Mammary epithelial cell (primary cell): ENCODE measurements at regions not wholly inside any gene's neighbourhood (a gene's known extent, or its start where the extent isn't known, plus 50 kb on each side); places are given as distances from the start of the nearest gene placed in this dataset.
"Not testable (repeated sequence)": the region's sequence is repeated elsewhere in the genome, so short reads cannot be mapped to it uniquely, and the experiment has no call there.

ENCODE experiments used
- EZH2 ChIP-seq: IDR thresholded peaks from 2 replicates; pipeline ENCODE4 v1.6.1; 2012; ENCODE audit warnings: low read length, inconsistent platforms, borderline replicate concordance
- TF ChIP-seq, protein P1 (sequence below), 2 donors: IDR thresholded peaks in 1 of 2; conservative IDR thresholded peaks in 1 of 2; 2 replicates each; pipeline ENCODE4 v1.5.1; 2011 to 2012; ENCODE audit warnings: inconsistent platforms in 2 of 2, low read length in 2 of 2, mild to moderate bottlenecking in 2 of 2, control low read depth in 1 of 2, low read depth in 1 of 2; ENCODE audit not compliant: insufficient read depth in 1 of 2; ENCODE audit errors: extremely low read depth in 1 of 2

DNA sequence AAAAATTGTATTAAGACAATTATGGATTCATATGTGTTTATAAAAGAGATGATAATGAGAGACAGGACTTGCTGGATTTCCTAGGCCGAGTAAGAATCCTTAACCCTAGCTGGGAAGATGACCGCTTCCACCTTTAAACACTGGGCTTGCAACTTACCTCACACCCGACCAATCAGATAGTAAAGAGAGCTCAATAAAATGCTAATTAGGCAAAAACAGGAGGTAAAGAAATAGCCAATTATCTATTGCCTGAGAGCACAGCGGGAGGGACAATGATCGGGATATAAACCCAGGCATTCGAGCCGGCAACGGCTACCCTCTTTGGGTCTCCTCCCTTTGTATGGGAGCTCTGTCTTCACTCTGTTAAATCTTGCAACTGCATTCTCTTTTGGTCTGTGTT, 77.3 kb upstream of the ETV1 start:
- TF ChIP-seq, protein P1, sequence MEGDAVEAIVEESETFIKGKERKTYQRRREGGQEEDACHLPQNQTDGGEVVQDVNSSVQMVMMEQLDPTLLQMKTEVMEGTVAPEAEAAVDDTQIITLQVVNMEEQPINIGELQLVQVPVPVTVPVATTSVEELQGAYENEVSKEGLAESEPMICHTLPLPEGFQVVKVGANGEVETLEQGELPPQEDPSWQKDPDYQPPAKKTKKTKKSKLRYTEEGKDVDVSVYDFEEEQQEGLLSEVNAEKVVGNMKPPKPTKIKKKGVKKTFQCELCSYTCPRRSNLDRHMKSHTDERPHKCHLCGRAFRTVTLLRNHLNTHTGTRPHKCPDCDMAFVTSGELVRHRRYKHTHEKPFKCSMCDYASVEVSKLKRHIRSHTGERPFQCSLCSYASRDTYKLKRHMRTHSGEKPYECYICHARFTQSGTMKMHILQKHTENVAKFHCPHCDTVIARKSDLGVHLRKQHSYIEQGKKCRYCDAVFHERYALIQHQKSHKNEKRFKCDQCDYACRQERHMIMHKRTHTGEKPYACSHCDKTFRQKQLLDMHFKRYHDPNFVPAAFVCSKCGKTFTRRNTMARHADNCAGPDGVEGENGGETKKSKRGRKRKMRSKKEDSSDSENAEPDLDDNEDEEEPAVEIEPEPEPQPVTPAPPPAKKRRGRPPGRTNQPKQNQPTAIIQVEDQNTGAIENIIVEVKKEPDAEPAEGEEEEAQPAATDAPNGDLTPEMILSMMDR (conservative IDR thresholded peaks at IDR 0.05 in 1 of 2, IDR thresholded peaks at IDR 0.05 in 1 of 2; ENCODE audit: extremely low read depth in 1 of 2, insufficient read depth in 1 of 2, low read depth in 1 of 2, low read length in 2 of 2), result not testable (repeated sequence)
- not testable (repeated sequence) for TF ChIP-seq EZH2
